GM12873 (cell line): ENCODE measurements at regions not wholly inside any gene's neighbourhood (a gene's known extent, or its start where the extent isn't known, plus 50 kb on each side); places are given as distances from the start of the nearest gene placed in this dataset.
A peak's percentile ranks its signal among the peaks of the same experiment; 100 is the strongest.

Experiments used
- CTCF ChIP-seq: IDR thresholded peaks from 2 replicates; pipeline ENCODE4 v1.5.1; 2012; ENCODE audit warnings: low read depth, mild to moderate bottlenecking, moderate library complexity, low read length, control low read depth; ENCODE audit not compliant: insufficient read depth; ENCODE audit errors: missing control alignments

GRCh38 chr9:33739398-33739797 lies 56.0 kb upstream of the PRSS3 start:
- TF ChIP-seq CTCF = no peak

GRCh38 chr9:33740075-33740474 lies 55.3 kb upstream of the PRSS3 start:
- TF ChIP-seq CTCF = no peak

GRCh38 chr9:33742051-33742450 lies 53.3 kb upstream of the PRSS3 start:
- TF ChIP-seq CTCF = no peak

- TF ChIP-seq CTCF = peak; percentile 17
Measured at GRCh38 chr9:33742519-33742918, 52.8 kb upstream of the PRSS3 start.
